ENCODE measurements at regions not wholly inside any gene's neighbourhood (a gene's known extent, or its start where the extent isn't known, plus 50 kb on each side); places are given as distances from the start of the nearest gene placed in this dataset.

DNA sequence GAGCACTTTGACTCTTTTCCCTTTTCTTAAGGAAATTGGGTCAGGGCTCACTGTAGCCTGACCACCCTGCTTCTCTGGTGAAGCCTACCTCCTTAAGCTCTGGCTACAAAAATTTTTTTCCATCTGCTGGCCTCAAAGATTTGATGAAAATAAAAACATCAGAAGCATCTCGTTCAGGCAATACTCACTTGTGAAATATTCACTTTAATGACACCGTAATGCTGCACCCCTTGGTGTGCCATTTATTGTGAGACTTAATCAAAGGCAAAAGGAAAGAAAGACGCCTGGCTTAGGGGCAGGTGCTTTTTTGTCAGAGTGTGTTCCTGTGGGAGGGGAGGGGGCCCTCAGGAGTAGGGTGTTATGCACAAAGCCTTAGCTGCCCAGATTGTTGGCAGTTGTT lies 155.0 kb upstream of the TMPO start:
- Histone ChIP-seq H3K4me3 (no peak overlapping the region), H3K27me3 (no peaks in the 10 kb centered on the region), H3K4me1 (no peaks in the 10 kb centered on the region), H3K27ac (no peak overlapping the region), H3K9me3 (no peaks in the 10 kb centered on the region), H3K36me3 (no peaks in the 10 kb centered on the region)
- DNase-seq (ENCODE audit: low spot score in 2 of 2), result no peak
- no peak for TF ChIP-seq POLR2A (IDR thresholded peaks at IDR 0.05)
- no peak for TF ChIP-seq CTCF (IDR thresholded peaks at IDR 0.05)
- TF ChIP-seq EP300 (IDR thresholded peaks at IDR 0.05), result no peak
- WGBS, 2 donors, result 54 to 55% methylated on average over 3 of the region's 3 CpGs

GRCh38 chr12:98369581-98369980 lies 145.8 kb upstream of the TMPO start:
- Histone ChIP-seq H3K9me3 (no peaks in the 10 kb centered on the region), H3K4me3 (no peak overlapping the region), H3K4me1 (no peaks in the 10 kb centered on the region), H3K36me3 (no peaks in the 10 kb centered on the region), H3K27me3 (no peaks in the 10 kb centered on the region), H3K27ac (no peak overlapping the region)
- DNase-seq (ENCODE audit: low spot score in 2 of 2), result no peak
- TF ChIP-seq POLR2A (IDR thresholded peaks at IDR 0.05), result no peak
- TF ChIP-seq EP300 (IDR thresholded peaks at IDR 0.05), result no peak
- TF ChIP-seq CTCF (IDR thresholded peaks at IDR 0.05), result no peak
- 69 to 79% methylated on average over 4 of the region's 4 CpGs for WGBS, 2 donors

GRCh38 chr12:98370976-98371375 lies 144.4 kb upstream of the TMPO start:
- Histone ChIP-seq H3K9me3 (no peaks in the 10 kb centered on the region), H3K36me3 (no peaks in the 10 kb centered on the region), H3K4me1 (no peaks in the 10 kb centered on the region), H3K4me3 (no peak overlapping the region), H3K27ac (no peak overlapping the region), H3K27me3 (no peaks in the 10 kb centered on the region)
- WGBS, 2 donors, result 67% methylated on average over 1 of the region's 1 CpG
- DNase-seq (ENCODE audit: low spot score in 2 of 2), result no peak
- TF ChIP-seq POLR2A (IDR thresholded peaks at IDR 0.05), result no peak
- TF ChIP-seq EP300 (IDR thresholded peaks at IDR 0.05), result no peak

DNA sequence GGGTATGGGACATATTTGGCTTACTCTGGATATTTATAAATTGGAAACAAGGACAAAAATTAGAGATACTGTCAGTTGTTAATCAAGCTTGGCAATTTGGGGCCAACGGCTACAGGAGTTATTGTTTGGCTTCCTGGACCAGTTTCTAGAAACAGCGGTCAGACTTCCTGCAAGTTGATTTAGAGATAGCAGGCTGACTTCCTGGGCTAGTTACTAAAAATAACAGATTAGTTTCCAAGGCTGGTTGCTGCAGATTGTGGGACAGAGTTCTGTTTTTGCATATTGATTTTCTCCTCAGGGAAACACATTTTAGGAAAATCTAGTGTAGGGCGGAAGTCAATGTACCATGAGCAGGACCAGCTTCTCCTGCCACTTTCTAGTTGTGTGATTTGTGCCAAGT lies 144.0 kb upstream of the TMPO start:
- TF ChIP-seq POLR2A (IDR thresholded peaks at IDR 0.05) (no peak), EP300 (IDR thresholded peaks at IDR 0.05) (no peak), CTCF (IDR thresholded peaks at IDR 0.05) (no peak)
- DNase-seq (ENCODE audit: low spot score in 2 of 2), result no peak
- Histone ChIP-seq H3K27me3 (no peaks in the 10 kb centered on the region), H3K36me3 (no peaks in the 10 kb centered on the region), H3K4me3 (no peak overlapping the region), H3K9me3 (no peaks in the 10 kb centered on the region), H3K4me1 (no peaks in the 10 kb centered on the region), H3K27ac (no peak overlapping the region)
- WGBS, 2 donors, result 54 to 71% methylated on average over 3 of the region's 3 CpGs

DNA sequence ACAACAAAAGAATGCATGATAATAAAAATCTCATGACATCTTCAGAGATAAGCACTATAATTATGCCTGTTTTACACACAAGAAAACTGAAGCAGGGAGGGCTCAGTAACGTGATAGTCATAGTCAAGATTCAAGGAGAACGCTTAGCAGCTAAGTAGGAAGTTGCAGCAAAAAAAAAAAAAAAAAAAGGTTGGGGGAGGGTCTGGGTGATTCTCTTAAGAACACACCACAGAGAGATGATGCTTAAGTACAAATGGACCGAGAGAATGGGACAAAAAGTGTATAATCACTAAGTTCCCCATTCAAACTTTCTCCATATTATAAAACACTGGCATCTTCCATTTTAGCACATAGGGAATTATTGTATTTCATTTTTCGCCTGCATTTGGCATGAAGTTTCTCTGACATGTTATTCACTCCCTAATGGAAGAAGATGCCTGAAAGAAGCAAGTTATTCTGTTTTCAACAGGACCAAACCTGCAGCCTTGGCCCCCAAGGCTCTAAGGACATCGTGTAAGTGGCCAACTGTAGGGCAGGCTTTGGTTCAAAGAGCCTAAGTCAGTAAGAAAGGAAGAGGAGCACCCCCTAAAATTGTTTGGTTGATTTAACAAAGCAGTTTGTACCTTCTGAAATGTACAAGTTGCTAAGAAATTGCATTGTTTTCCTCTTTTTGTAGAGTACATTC lies 142.9 kb upstream of the TMPO start:
- H3K4me1 ChIP-seq, result no peaks in the 10 kb centered on the region
- 66 to 70% methylated on average over 5 of the region's 5 CpGs for WGBS, 2 donors
- TF ChIP-seq EP300 (IDR thresholded peaks at IDR 0.05) (no peak), POLR2A (IDR thresholded peaks at IDR 0.05) (no peak), CTCF (IDR thresholded peaks at IDR 0.05) (no peak)
- H3K36me3 ChIP-seq, result no peaks in the 10 kb centered on the region
- no peaks in the 10 kb centered on the region for H3K27me3 ChIP-seq
- no peak for DNase-seq (ENCODE audit: low spot score in 2 of 2)
- no peak overlapping the region for H3K4me3 ChIP-seq
- H3K27ac ChIP-seq, result no peak overlapping the region
- no peaks in the 10 kb centered on the region for H3K9me3 ChIP-seq

All from tibial nerve (tissue), 4 donors.